ENCODE measurements at regions not wholly inside any gene's neighbourhood (a gene's known extent, or its start where the extent isn't known, plus 50 kb on each side); places are given as distances from the start of the nearest gene placed in this dataset.
A peak's percentile ranks its signal among the peaks of the same experiment; 100 is the strongest.

DNA sequence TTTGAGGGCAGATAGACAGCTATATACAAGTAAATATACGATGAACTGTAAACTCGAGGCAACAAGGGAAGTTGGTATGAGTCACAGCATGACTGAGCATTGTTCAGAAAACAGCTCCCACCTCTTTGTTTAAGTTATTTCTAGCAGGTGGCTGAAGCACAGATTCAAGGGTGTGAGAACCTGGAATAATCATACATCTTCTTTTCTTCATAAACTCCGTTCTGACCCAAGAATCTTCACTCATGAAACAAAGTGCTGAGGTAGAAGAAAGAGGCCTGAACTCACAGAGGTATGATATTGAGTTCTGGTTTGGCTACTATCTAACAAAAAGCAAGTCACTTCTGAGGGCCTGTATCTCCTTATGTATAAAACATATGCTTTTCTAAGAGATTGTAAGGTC, 364.1 kb upstream of the KITLG start:
- peak; percentile 10 for DNase-seq (ENCODE audit: extremely low read depth, insufficient read length)
- Histone ChIP-seq H3K4me3 (replicated peaks; ENCODE audit: low read depth, low read length) (no peak overlapping the region), H3K36me3 (ENCODE audit: control insufficient read depth, insufficient read depth, low read length) (no peaks in the 10 kb centered on the region), H3K27me3 (replicated peaks; ENCODE audit: control insufficient read depth, insufficient read depth, low read length) (no peaks in the 10 kb centered on the region)
- no peak for TF ChIP-seq CTCF (IDR thresholded peaks at IDR 0.05; ENCODE audit: insufficient read depth, low read length, poor library complexity, severe bottlenecking)

- Histone ChIP-seq H3K27me3 (replicated peaks; ENCODE audit: control insufficient read depth, insufficient read depth, low read length) (no peaks in the 10 kb centered on the region), H3K36me3 (ENCODE audit: control insufficient read depth, insufficient read depth, low read length) (no peaks in the 10 kb centered on the region), H3K4me3 (replicated peaks; ENCODE audit: low read depth, low read length) (no peak overlapping the region)
- TF ChIP-seq CTCF (IDR thresholded peaks at IDR 0.05; ENCODE audit: insufficient read depth, low read length, poor library complexity, severe bottlenecking), result no peak
- no peak for DNase-seq (ENCODE audit: extremely low read depth, insufficient read length)
Measured at GRCh38 chr12:88940854-88941253, 360.6 kb upstream of the KITLG start.

DNA sequence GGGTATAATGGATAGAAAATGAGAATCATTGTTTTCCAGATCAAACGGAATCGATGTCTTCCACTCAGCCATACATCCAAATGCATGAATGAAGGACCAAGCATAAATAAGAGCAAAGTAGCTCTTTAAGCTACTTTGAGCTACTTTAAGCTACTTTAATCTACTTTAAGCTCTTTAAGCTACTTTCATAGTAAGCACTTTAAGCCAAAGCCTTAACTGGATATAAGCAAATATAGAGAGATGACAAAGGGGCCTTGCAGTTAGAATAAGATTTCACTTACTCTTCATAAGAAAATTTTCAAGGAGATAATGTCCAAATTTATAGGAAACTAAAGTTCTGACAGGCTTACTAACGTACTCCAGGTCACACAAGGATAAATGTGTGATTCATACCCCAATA, 355.6 kb upstream of the KITLG start:
- TF ChIP-seq CTCF (IDR thresholded peaks at IDR 0.05; ENCODE audit: insufficient read depth, low read length, poor library complexity, severe bottlenecking), result no peak
- Histone ChIP-seq H3K36me3 (ENCODE audit: control insufficient read depth, insufficient read depth, low read length) (no peaks in the 10 kb centered on the region), H3K27me3 (replicated peaks; ENCODE audit: control insufficient read depth, insufficient read depth, low read length) (no peaks in the 10 kb centered on the region), H3K4me3 (replicated peaks; ENCODE audit: low read depth, low read length) (no peak overlapping the region)
- DNase-seq (ENCODE audit: extremely low read depth, insufficient read length), result no peak

GRCh38 chr12:88934163-88934747, 354.0 kb upstream of the KITLG start:
- no peak overlapping the region for H3K4me3 ChIP-seq (replicated peaks; ENCODE audit: low read depth, low read length)
- no peak for TF ChIP-seq CTCF (IDR thresholded peaks at IDR 0.05; ENCODE audit: insufficient read depth, low read length, poor library complexity, severe bottlenecking)
- H3K36me3 ChIP-seq (ENCODE audit: control insufficient read depth, insufficient read depth, low read length), result no peaks in the 10 kb centered on the region
- H3K27me3 ChIP-seq (replicated peaks; ENCODE audit: control insufficient read depth, insufficient read depth, low read length), result no peaks in the 10 kb centered on the region
- DNase-seq (ENCODE audit: extremely low read depth, insufficient read length), result no peak

DNA sequence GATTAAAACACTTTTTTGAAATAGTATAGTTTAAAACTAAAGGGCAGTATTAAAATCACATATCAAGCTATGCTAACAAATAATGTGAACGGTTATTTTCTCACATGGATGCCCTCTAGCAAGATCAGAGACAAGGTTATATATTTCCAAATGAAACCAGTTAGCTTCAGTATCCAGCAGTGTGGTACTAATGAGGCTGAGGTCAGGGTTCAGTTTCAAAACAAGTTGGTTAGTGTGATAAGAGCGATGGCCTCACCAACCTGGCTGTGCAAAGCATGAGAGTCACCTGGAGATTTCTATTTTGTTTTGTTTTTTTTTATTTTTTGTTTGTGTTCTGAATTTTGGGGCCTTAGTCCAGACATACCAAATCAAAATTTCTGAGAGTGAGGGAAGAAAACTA, 352.2 kb upstream of the KITLG start:
- no peak for TF ChIP-seq CTCF (IDR thresholded peaks at IDR 0.05; ENCODE audit: insufficient read depth, low read length, poor library complexity, severe bottlenecking)
- peak; percentile 22 for DNase-seq (ENCODE audit: extremely low read depth, insufficient read length)
- Histone ChIP-seq H3K36me3 (ENCODE audit: control insufficient read depth, insufficient read depth, low read length) (no peaks in the 10 kb centered on the region), H3K27me3 (replicated peaks; ENCODE audit: control insufficient read depth, insufficient read depth, low read length) (no peaks in the 10 kb centered on the region), H3K4me3 (replicated peaks; ENCODE audit: low read depth, low read length) (no peak overlapping the region)

- TF ChIP-seq CTCF (IDR thresholded peaks at IDR 0.05; ENCODE audit: insufficient read depth, low read length, poor library complexity, severe bottlenecking), result no peak
- Histone ChIP-seq H3K36me3 (ENCODE audit: control insufficient read depth, insufficient read depth, low read length) (no peaks in the 10 kb centered on the region), H3K4me3 (replicated peaks; ENCODE audit: low read depth, low read length) (no peak overlapping the region), H3K27me3 (replicated peaks; ENCODE audit: control insufficient read depth, insufficient read depth, low read length) (no peaks in the 10 kb centered on the region)
- peak; percentile 35 for DNase-seq (ENCODE audit: extremely low read depth, insufficient read length)
Measured at GRCh38 chr12:88931598-88931997, 351.3 kb upstream of the KITLG start.

Measured in GM06990 (cell line).